ENCODE measurements at regions not wholly inside any gene's neighbourhood (a gene's known extent, or its start where the extent isn't known, plus 50 kb on each side); places are given as distances from the start of the nearest gene placed in this dataset.

- DNase-seq (ENCODE audit: insufficient read length, low spot score), result no peak
- TF ChIP-seq CTCF (IDR thresholded peaks at IDR 0.05; ENCODE audit: insufficient read depth, missing control alignments), result no peak
- no peak for FAIRE-seq
These were observed 57.2 kb upstream of the FAM9C start for GRCh38 chrX:13101441-13102139.

- DNase-seq (ENCODE audit: insufficient read length, low spot score) (no peak), FAIRE-seq (no peak)
- TF ChIP-seq CTCF (IDR thresholded peaks at IDR 0.05; ENCODE audit: insufficient read depth, missing control alignments), result no peak
These were observed 54.7 kb upstream of the FAM9C start for GRCh38 chrX:13099121-13099520.

GRCh38 chrX:13096728-13097127 lies 52.3 kb upstream of the FAM9C start:
- no peak for TF ChIP-seq CTCF (IDR thresholded peaks at IDR 0.05; ENCODE audit: insufficient read depth, missing control alignments)
- FAIRE-seq (peak; percentile 21), DNase-seq (ENCODE audit: insufficient read length, low spot score) (no peak)

- no peak for DNase-seq (ENCODE audit: insufficient read length, low spot score)
- no peak for FAIRE-seq
- TF ChIP-seq CTCF (IDR thresholded peaks at IDR 0.05; ENCODE audit: insufficient read depth, missing control alignments), result no peak
These were observed 50.5 kb upstream of the FAM9C start for GRCh38 chrX:13094828-13095341.

- TF ChIP-seq CTCF (IDR thresholded peaks at IDR 0.05; ENCODE audit: insufficient read depth, missing control alignments), result no peak
- DNase-seq (ENCODE audit: insufficient read length, low spot score) (no peak), FAIRE-seq (no peak)
These were observed 50.0 kb upstream of the FAM9C start for GRCh38 chrX:13094374-13094773.
